ENCODE measurements at regions not wholly inside any gene's neighbourhood (a gene's known extent, or its start where the extent isn't known, plus 50 kb on each side); places are given as distances from the start of the nearest gene placed in this dataset.
"Not testable (repeated sequence)": the region's sequence is repeated elsewhere in the genome, so short reads cannot be mapped to it uniquely, and the experiment has no call there.

- no peak for DNase-seq (ENCODE audit: low read depth)
Observed at GRCh38 chr11:98512938-98513337, 507.8 kb upstream of the CNTN5 start.

- DNase-seq (ENCODE audit: low read depth) = no peak
Observed at GRCh38 chr11:98531576-98531975, 489.2 kb upstream of the CNTN5 start.

- no peak for DNase-seq (ENCODE audit: low read depth)
Observed at GRCh38 chr11:98536023-98536422, 484.7 kb upstream of the CNTN5 start.

GRCh38 chr11:98538358-98538757 is 482.4 kb upstream of the CNTN5 start:
- DNase-seq (ENCODE audit: low read depth) = not testable (repeated sequence)

- no peak for DNase-seq (ENCODE audit: low read depth)
Observed at GRCh38 chr11:98545544-98546175, 475.1 kb upstream of the CNTN5 start.

GRCh38 chr11:98549571-98549970 is 471.2 kb upstream of the CNTN5 start:
- DNase-seq (ENCODE audit: low read depth) = no peak

GRCh38 chr11:98559961-98560360 is 460.8 kb upstream of the CNTN5 start:
- DNase-seq (ENCODE audit: low read depth) = no peak

GRCh38 chr11:98561252-98561651 is 459.5 kb upstream of the CNTN5 start:
- DNase-seq (ENCODE audit: low read depth) = no peak

- DNase-seq (ENCODE audit: low read depth) = no peak
Observed at GRCh38 chr11:98561877-98562395, 458.8 kb upstream of the CNTN5 start.

GRCh38 chr11:98564233-98564632 is 456.5 kb upstream of the CNTN5 start:
- no peak for DNase-seq (ENCODE audit: low read depth)

- DNase-seq (ENCODE audit: low read depth) = no peak
Observed at GRCh38 chr11:98564881-98565280, 455.9 kb upstream of the CNTN5 start.

- DNase-seq (ENCODE audit: low read depth) = no peak
Observed at GRCh38 chr11:98565311-98565710, 455.4 kb upstream of the CNTN5 start.

- DNase-seq (ENCODE audit: low read depth) = no peak
Observed at GRCh38 chr11:98566978-98567377, 453.8 kb upstream of the CNTN5 start.

GRCh38 chr11:98568013-98568412 is 452.7 kb upstream of the CNTN5 start:
- no peak for DNase-seq (ENCODE audit: low read depth)

GRCh38 chr11:98572941-98573340 is 447.8 kb upstream of the CNTN5 start:
- no peak for DNase-seq (ENCODE audit: low read depth)

- no peak for DNase-seq (ENCODE audit: low read depth)
Observed at GRCh38 chr11:98587884-98588283, 432.9 kb upstream of the CNTN5 start.

- DNase-seq (ENCODE audit: low read depth) = no peak
Observed at GRCh38 chr11:98589967-98590366, 430.8 kb upstream of the CNTN5 start.

GRCh38 chr11:98600103-98600502 is 420.6 kb upstream of the CNTN5 start:
- DNase-seq (ENCODE audit: low read depth) = no peak

GRCh38 chr11:98600786-98601773 is 419.7 kb upstream of the CNTN5 start:
- DNase-seq (ENCODE audit: low read depth) = no peak

- DNase-seq (ENCODE audit: low read depth) = no peak
Observed at GRCh38 chr11:98616098-98616655, 404.6 kb upstream of the CNTN5 start.

GRCh38 chr11:98621767-98622166 is 399.0 kb upstream of the CNTN5 start:
- no peak for DNase-seq (ENCODE audit: low read depth)

- no peak for DNase-seq (ENCODE audit: low read depth)
Observed at GRCh38 chr11:98625526-98625925, 395.2 kb upstream of the CNTN5 start.
